ENCODE measurements at regions not wholly inside any gene's neighbourhood (a gene's known extent, or its start where the extent isn't known, plus 50 kb on each side); places are given as distances from the start of the nearest gene placed in this dataset.
"Not testable (repeated sequence)": the region's sequence is repeated elsewhere in the genome, so short reads cannot be mapped to it uniquely, and the experiment has no call there.

- H3K4me3 ChIP-seq (ENCODE audit: low read length), result no peak overlapping the region
- no peaks in the 10 kb centered on the region for H3K9me3 ChIP-seq (ENCODE audit: control insufficient read depth, low read length)
- no peaks in the 10 kb centered on the region for H3K36me3 ChIP-seq (ENCODE audit: control insufficient read depth, insufficient read depth, low read length)
Measured at GRCh38 chr5:14032918-14033317, 88.4 kb upstream of the DNAH5 start.

DNA sequence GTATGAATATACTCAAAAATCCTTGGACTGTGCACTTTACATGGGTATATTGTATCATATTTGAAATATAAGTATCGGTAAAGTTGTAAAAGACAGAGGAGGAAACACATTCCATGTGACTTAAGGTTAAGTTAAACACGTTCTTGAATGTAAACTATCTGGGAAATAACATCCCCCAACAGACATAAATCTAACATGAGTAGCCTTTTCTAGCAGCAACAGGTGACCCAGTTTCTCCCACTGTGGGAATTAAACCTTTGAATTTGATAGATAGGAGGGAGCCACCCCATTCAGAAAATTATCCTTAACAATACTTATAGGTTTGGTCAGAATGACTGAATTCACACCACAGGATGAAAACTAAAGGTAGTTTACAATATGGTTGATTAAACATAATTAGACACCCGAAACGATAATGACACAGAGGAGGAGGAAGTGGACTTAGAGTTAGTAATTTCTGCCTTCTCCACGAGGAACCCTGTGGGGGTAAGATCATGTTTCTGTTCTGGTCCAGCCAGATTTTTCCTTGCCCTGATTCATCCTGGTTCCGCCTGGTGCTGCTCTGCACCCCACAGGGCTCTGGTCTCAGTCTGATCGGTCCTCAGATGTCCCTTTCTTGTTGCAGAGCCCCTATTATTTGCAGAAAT, 84.6 kb upstream of the DNAH5 start:
- H3K9me3 ChIP-seq (ENCODE audit: control insufficient read depth, low read length), result no peaks in the 10 kb centered on the region
- peaks cover 5% of the 10 kb centered on the region for H3K4me1 ChIP-seq (ENCODE audit: control insufficient read depth, insufficient read depth, low read length)
- H3K27me3 ChIP-seq (ENCODE audit: control insufficient read depth, insufficient read depth, low read length), result no peaks in the 10 kb centered on the region
- no peaks in the 10 kb centered on the region for H3K36me3 ChIP-seq (ENCODE audit: control insufficient read depth, insufficient read depth, low read length)
- H3K4me3 ChIP-seq (ENCODE audit: low read length), result no peak overlapping the region
- no peak overlapping the region for H3K9ac ChIP-seq (ENCODE audit: low read length)

More at GRCh38 chr5:14032918-14033317, 88.4 kb upstream of the DNAH5 start:
- Histone ChIP-seq H3K9ac (ENCODE audit: low read length) (no peak overlapping the region), H3K27me3 (ENCODE audit: control insufficient read depth, insufficient read depth, low read length) (no peaks in the 10 kb centered on the region), H3K4me1 (ENCODE audit: control insufficient read depth, insufficient read depth, low read length) (peaks cover 19% of the 10 kb centered on the region)

- H3K36me3 ChIP-seq (ENCODE audit: control insufficient read depth, insufficient read depth, low read length), result no peaks in the 10 kb centered on the region
- no peaks in the 10 kb centered on the region for H3K9me3 ChIP-seq (ENCODE audit: control insufficient read depth, low read length)
- no peaks in the 10 kb centered on the region for H3K27me3 ChIP-seq (ENCODE audit: control insufficient read depth, insufficient read depth, low read length)
- no peak overlapping the region for H3K9ac ChIP-seq (ENCODE audit: low read length)
- H3K4me3 ChIP-seq (ENCODE audit: low read length), result no peak overlapping the region
- H3K4me1 ChIP-seq (ENCODE audit: control insufficient read depth, insufficient read depth, low read length), result peaks cover 5% of the 10 kb centered on the region
Measured at GRCh38 chr5:14028188-14028587, 83.7 kb upstream of the DNAH5 start.

GRCh38 chr5:14025569-14026286, 81.2 kb upstream of the DNAH5 start:
- no peaks in the 10 kb centered on the region for H3K27me3 ChIP-seq (ENCODE audit: control insufficient read depth, insufficient read depth, low read length)
- H3K9ac ChIP-seq (ENCODE audit: low read length), result no peak overlapping the region
- no peaks in the 10 kb centered on the region for H3K36me3 ChIP-seq (ENCODE audit: control insufficient read depth, insufficient read depth, low read length)
- H3K4me1 ChIP-seq (ENCODE audit: control insufficient read depth, insufficient read depth, low read length), result peaks cover 5% of the 10 kb centered on the region
- no peak overlapping the region for H3K4me3 ChIP-seq (ENCODE audit: low read length)
- no peaks in the 10 kb centered on the region for H3K9me3 ChIP-seq (ENCODE audit: control insufficient read depth, low read length)

DNA sequence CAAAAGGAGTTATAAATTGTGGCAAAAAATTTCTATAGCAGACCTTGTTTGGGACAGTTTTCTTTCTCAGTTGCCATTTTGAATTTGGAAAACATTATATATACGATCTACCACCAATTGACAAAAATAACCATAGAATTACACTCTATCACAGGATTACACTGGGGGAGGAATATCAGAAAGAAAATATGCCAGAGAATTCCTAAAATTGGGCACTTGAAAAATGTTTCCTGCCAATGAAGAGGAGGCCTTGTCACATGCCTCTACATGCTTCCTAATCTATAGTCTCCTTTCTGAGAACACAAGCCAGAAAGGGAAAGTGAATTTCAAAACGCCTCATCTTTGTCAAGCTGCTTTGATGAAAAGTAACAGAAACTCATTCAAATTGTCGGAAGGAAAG, 78.5 kb upstream of the DNAH5 start:
- Histone ChIP-seq H3K9ac (ENCODE audit: low read length) (no peak overlapping the region), H3K4me3 (ENCODE audit: low read length) (no peak overlapping the region), H3K9me3 (ENCODE audit: control insufficient read depth, low read length) (no peaks in the 10 kb centered on the region), H3K4me1 (ENCODE audit: control insufficient read depth, insufficient read depth, low read length) (peaks cover 5% of the 10 kb centered on the region), H3K36me3 (ENCODE audit: control insufficient read depth, insufficient read depth, low read length) (no peaks in the 10 kb centered on the region), H3K27me3 (ENCODE audit: control insufficient read depth, insufficient read depth, low read length) (no peaks in the 10 kb centered on the region)

- H3K27me3 ChIP-seq (ENCODE audit: control insufficient read depth, insufficient read depth, low read length); H3K4me1 ChIP-seq (ENCODE audit: control insufficient read depth, insufficient read depth, low read length); H3K9ac ChIP-seq (ENCODE audit: low read length); H3K9me3 ChIP-seq (ENCODE audit: control insufficient read depth, low read length); H3K36me3 ChIP-seq (ENCODE audit: control insufficient read depth, insufficient read depth, low read length); H3K4me3 ChIP-seq (ENCODE audit: low read length): not testable (repeated sequence)
Measured at GRCh38 chr5:14020944-14021343, 76.5 kb upstream of the DNAH5 start.

DNA sequence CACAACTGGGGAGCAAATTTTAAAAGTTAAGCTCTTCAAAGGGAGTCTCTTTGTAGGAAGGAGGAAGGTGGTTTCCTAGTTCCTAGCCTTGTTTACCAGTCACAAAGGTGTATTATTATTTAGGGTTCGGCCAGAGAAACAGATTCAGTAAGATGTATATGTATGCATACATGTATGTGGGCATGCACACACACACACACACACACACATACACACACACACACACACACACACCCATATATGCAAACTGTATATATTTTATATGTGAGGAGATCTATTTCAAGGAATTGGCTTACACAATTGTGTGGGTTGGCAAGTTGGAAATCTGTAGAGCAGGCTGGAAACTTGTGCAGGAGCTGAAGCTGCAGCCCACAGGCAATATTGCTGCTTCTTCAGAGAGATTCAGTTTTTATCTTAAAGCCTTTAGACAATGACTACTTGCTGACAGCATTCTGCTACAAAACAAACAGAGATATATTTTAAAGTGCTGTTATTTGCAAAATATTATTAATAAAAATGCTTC, 75.3 kb upstream of the DNAH5 start:
- H3K36me3 ChIP-seq (ENCODE audit: control insufficient read depth, insufficient read depth, low read length), result no peaks in the 10 kb centered on the region
- H3K9me3 ChIP-seq (ENCODE audit: control insufficient read depth, low read length), result no peaks in the 10 kb centered on the region
- H3K4me1 ChIP-seq (ENCODE audit: control insufficient read depth, insufficient read depth, low read length), result no peaks in the 10 kb centered on the region
- H3K4me3 ChIP-seq (ENCODE audit: low read length), result no peak overlapping the region
- H3K9ac ChIP-seq (ENCODE audit: low read length), result no peak overlapping the region
- no peaks in the 10 kb centered on the region for H3K27me3 ChIP-seq (ENCODE audit: control insufficient read depth, insufficient read depth, low read length)

DNA sequence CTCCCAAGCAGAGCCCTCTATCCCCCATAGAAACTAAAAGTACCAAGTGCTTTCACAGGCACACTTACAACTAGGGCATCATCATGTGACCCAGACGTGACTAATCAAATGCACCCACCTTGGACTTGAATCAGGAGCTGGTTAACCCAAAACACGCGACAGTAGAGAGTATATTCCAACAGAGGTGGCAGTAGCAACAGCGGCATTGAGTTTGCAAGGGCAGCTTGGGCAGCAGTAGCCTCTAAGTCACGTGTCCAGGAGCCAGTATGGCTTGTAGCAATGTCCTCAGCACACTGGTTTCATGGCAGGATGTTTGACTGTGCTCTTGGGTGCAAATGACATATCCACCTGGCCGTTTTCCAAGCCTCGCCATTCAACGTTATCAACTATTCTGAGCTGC, 73.4 kb upstream of the DNAH5 start:
- Histone ChIP-seq H3K36me3 (ENCODE audit: control insufficient read depth, insufficient read depth, low read length) (no peaks in the 10 kb centered on the region), H3K9me3 (ENCODE audit: control insufficient read depth, low read length) (no peaks in the 10 kb centered on the region), H3K4me1 (ENCODE audit: control insufficient read depth, insufficient read depth, low read length) (no peaks in the 10 kb centered on the region), H3K27me3 (ENCODE audit: control insufficient read depth, insufficient read depth, low read length) (no peaks in the 10 kb centered on the region), H3K4me3 (ENCODE audit: low read length) (no peak overlapping the region), H3K9ac (ENCODE audit: low read length) (no peak overlapping the region)

DNA sequence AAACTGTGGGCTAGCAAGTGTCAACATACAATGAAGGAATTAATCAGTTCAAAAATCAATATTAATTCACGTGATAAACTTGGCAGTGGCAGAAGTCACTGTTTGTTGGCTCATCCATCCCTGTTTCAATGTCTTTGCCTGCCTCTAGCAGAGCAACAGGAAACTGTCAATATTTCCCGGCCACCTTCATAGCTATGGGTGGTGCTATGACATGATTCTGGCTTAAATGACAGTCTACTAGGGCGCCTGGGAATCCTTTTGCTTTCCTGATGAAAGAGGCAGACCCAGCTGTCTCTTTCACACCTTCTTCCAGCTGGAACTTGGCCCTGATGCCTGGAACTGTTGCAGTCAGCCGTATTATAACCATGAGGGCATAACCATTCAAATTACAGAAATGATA, 72.1 kb upstream of the DNAH5 start:
- H3K9me3 ChIP-seq (ENCODE audit: control insufficient read depth, low read length), result no peaks in the 10 kb centered on the region
- no peaks in the 10 kb centered on the region for H3K36me3 ChIP-seq (ENCODE audit: control insufficient read depth, insufficient read depth, low read length)
- no peaks in the 10 kb centered on the region for H3K27me3 ChIP-seq (ENCODE audit: control insufficient read depth, insufficient read depth, low read length)
- H3K4me3 ChIP-seq (ENCODE audit: low read length), result no peak overlapping the region
- no peaks in the 10 kb centered on the region for H3K4me1 ChIP-seq (ENCODE audit: control insufficient read depth, insufficient read depth, low read length)
- no peak overlapping the region for H3K9ac ChIP-seq (ENCODE audit: low read length)

DNA sequence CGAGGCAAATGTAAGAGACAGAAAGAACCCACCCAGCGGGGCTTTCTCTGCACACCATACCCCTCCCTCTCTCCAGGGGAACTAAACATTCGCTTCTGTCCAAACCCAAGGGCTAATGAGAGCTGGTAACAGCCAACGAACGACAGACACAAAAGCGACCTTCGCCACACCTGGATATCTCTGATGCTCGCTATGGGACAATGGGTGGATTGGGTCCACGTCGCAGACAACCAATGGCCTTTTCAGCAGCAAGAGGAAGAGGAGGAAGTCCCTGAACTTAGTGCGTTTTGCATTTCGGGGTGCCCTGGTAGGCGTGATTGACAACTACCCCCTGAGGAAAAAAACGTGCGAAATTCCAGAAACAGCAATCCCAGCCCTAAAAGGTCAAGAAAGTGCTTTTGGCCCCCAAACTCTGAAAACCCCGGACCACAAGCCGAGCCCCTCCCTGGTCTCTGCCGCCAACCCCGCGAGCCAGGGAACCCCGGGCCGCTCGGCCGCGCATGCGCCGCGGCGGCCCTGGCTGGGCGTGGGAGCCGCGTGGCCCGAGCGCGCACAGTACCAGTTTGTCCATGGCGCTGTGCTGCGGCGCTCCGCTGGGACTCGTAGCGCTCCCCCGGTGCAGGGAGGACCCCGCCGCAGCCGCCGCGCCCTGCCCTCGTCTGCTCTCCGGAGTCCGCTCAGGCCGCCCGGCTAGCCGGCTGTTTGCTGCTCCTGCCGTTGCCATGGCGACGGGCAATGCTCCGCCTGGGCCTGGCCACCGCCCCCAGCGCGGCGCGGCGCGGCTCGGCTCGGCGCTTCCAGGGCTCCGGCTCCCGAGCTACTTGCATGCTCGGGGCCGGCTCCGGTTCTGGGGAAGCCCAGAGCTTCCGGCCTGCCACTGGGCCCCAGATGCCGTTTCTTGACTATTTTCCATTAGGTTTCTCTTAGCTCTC, 66.9 kb upstream of the DNAH5 start:
- peak overlapping the region; percentile 70 for H3K9ac ChIP-seq (ENCODE audit: low read length)
- H3K4me3 ChIP-seq (ENCODE audit: low read length), result peak overlapping the region; percentile 63
- peaks cover 13% of the 10 kb centered on the region for H3K4me1 ChIP-seq (ENCODE audit: control insufficient read depth, insufficient read depth, low read length)
- H3K36me3 ChIP-seq (ENCODE audit: control insufficient read depth, insufficient read depth, low read length), result no peaks in the 10 kb centered on the region
- H3K27me3 ChIP-seq (ENCODE audit: control insufficient read depth, insufficient read depth, low read length), result no peaks in the 10 kb centered on the region
- no peaks in the 10 kb centered on the region for H3K9me3 ChIP-seq (ENCODE audit: control insufficient read depth, low read length)

DNA sequence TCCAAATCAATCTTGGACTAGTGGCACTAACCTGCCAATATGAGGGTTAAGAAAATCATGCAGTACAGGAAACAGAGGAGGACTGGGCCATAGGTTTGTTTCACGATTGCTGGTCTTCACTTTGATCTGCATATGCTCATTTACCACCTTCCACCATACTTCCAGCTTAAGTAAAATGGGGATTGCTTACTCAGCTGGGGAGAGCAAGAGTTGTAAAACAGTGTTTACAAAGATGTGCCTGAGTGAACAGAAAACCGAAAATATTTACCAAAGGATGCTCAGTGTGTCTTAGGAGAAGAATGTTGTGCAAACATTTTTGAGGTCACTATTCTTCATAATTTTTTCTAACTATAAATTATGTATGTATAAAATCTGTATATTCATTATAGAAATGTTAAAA, 65.1 kb upstream of the DNAH5 start:
- Histone ChIP-seq H3K9ac (ENCODE audit: low read length) (no peak overlapping the region), H3K27me3 (ENCODE audit: control insufficient read depth, insufficient read depth, low read length) (no peaks in the 10 kb centered on the region), H3K4me3 (ENCODE audit: low read length) (no peak overlapping the region), H3K9me3 (ENCODE audit: control insufficient read depth, low read length) (no peaks in the 10 kb centered on the region), H3K36me3 (ENCODE audit: control insufficient read depth, insufficient read depth, low read length) (no peaks in the 10 kb centered on the region), H3K4me1 (ENCODE audit: control insufficient read depth, insufficient read depth, low read length) (peaks cover 13% of the 10 kb centered on the region)

- H3K4me3 ChIP-seq (ENCODE audit: low read length), result no peak overlapping the region
- no peaks in the 10 kb centered on the region for H3K27me3 ChIP-seq (ENCODE audit: control insufficient read depth, insufficient read depth, low read length)
- H3K36me3 ChIP-seq (ENCODE audit: control insufficient read depth, insufficient read depth, low read length), result no peaks in the 10 kb centered on the region
- H3K4me1 ChIP-seq (ENCODE audit: control insufficient read depth, insufficient read depth, low read length), result peaks cover 13% of the 10 kb centered on the region
- H3K9me3 ChIP-seq (ENCODE audit: control insufficient read depth, low read length), result no peaks in the 10 kb centered on the region
- peak overlapping the region; percentile 2 for H3K9ac ChIP-seq (ENCODE audit: low read length)
Measured at GRCh38 chr5:14008819-14009311, 64.4 kb upstream of the DNAH5 start.
